Retina (tissue), 1 donor: ENCODE measurements at regions not wholly inside any gene's neighbourhood (a gene's known extent, or its start where the extent isn't known, plus 50 kb on each side); places are given as distances from the start of the nearest gene placed in this dataset.

Source experiments
- DNase-seq: peaks from one replicate; pipeline ENCODE4 v3.0.0-alpha.2; 2016

- no peak for DNase-seq
Measured at GRCh38 chr4:153974452-153974851, 185.6 kb upstream of the SFRP2 start.

GRCh38 chr4:153973942-153974341 lies 185.1 kb upstream of the SFRP2 start:
- no peak for DNase-seq

DNA sequence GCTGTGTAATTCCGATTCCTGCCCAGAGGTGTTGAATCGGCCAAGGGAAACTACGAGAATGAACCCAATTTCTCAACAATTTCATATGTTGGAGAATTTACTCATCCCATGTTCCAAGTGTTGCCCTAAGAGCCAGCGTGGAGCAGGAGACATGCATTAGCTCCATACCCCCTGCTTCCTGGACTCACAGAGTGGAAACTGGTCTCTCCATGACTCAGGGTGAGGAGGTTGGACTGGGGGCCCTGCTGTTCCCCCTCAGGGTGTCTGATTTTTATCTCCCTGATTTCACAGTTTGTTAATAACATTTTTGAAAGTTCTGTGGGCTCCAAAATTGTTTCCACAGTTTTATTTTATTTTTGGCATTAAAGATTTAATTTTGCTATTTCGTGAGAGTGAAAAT lies 183.0 kb upstream of the SFRP2 start:
- no peak for DNase-seq

DNA sequence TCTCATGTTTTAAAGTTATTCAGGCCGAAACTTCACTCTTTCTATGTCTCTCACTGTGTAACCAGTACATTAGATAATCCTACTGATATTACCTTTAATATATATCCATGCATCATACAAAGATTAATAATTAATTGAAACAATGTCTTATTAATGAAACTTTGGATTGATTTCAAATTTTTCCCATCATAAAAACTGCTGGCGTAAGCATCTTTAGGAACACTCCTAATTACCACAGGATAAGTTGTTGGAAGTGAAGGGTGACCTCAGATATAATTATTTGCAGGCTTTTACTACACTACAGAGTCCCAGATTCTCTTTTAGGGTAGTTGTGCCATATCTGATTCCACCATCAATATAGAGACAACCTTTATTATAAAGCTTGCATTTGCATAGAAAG lies 181.3 kb upstream of the SFRP2 start:
- DNase-seq = no peak

GRCh38 chr4:153969542-153969941 lies 180.7 kb upstream of the SFRP2 start:
- no peak for DNase-seq

- no peak for DNase-seq
Measured at GRCh38 chr4:153966641-153967040, 177.8 kb upstream of the SFRP2 start.

DNA sequence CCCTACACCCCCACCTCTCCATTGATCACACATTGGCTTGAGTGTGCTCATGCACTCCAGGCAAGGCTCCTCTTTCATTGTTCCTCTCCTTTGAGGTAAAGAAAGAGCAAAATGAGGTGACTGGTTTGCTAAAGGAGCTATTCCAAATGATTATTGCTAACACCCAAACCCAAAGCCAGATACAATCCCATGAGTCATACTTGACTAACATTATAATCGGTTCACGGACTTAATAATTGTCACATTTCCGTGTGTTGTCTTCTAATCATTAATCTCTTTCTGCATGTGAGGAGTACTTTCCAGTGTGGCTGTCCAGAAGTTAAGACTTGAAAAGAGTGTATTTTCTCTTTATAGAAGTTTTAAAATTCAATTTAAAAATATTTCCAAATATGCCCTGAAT lies 174.3 kb upstream of the SFRP2 start:
- no peak for DNase-seq

DNA sequence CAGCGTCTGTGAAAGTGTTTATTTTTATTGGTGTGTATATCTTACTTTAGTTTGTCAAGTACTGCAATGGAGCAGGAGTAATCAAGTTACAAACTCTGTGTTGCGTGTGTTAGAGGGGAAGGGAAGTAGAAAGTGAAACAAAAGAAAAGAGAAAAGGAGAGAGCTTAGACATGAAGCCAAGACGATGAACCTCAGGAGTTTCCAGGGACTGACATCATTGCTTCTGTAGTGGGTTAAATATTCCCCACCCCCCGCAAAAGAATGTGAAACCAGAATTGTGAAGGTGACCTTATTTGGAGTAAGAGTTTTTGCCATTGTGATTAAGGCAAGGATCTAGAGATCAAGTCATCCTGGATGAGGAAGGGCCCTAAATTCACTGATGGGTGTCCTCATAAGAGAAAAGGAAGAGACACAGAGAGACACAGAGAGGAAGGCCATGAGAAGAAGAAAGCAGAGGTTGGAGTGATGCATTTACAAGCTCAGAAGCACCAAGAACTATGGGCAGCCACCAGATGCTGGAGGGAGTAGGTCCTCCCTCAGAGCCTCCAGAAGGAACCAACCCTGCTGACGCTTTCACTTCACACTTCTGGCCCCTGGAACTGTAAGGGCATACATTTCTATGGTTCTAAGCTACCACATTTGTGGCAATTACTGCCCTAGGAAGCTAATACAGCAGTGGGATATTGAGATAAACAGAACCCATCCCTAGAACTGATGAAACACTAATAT lies 173.6 kb upstream of the SFRP2 start:
- no peak for DNase-seq

DNA sequence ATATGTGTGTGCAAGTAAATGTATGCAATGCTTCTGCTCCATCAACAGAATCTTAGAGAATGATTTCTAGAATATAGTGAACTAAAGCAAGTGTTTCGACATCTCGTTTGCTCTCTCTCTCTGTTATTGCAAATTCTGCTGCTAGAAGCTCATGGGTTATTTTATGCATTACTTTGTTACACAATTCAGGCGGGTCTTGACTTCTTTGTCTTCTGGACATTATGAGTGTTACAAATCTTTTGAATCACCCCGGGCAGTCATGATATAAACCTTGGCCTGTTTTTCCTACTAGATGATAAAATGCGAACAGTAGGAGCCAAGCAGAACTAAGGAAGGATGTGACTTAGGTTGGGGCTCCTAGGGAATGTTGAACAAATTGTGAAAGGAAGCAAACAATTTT lies 166.4 kb upstream of the SFRP2 start:
- DNase-seq = no peak

GRCh38 chr4:153954654-153955053 lies 165.8 kb upstream of the SFRP2 start:
- DNase-seq = no peak

GRCh38 chr4:153950100-153950979 lies 161.5 kb upstream of the SFRP2 start:
- DNase-seq = no peak

GRCh38 chr4:153948041-153948440 lies 159.2 kb upstream of the SFRP2 start:
- DNase-seq = no peak

DNA sequence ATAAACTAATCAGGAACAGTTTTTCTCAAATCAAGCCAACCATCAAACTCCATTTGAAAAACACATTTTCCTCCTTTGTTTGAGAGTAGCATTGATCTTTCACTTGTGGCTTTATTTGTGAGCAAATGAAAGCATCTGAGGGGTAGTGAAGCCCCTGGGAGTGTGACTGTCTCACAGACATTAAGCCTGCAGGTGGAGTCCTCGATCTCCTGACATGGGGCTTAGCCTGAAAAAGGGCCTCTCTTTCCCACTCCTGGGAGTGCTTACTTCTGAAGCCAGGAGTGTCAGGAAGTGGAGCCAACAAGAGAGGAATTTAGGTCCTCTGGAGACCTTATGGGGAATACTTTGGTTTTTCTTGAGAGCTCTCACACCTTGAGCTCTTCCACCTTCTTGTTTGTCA lies 158.2 kb upstream of the SFRP2 start:
- no peak for DNase-seq

DNA sequence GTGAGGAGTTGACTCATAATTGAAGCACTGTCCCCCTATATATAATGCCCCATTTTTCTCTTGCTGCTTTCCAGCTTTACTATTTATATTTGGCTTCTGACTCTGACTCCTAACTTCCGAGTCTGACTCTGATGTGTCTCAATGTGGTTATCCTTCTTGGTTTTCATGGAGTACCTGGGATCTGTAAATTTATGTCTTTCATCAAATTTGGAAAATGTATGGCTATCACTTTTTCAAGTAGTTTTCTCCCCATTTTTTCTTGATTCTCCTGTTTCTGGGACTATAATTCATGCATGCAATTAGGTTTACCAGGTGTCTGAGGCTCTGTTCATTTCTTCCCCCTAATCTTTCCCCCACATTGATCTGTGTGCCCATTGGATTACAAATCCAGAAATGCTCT lies 156.8 kb upstream of the SFRP2 start:
- no peak for DNase-seq

- DNase-seq = no peak
Measured at GRCh38 chr4:153943738-153944415, 155.0 kb upstream of the SFRP2 start.

DNA sequence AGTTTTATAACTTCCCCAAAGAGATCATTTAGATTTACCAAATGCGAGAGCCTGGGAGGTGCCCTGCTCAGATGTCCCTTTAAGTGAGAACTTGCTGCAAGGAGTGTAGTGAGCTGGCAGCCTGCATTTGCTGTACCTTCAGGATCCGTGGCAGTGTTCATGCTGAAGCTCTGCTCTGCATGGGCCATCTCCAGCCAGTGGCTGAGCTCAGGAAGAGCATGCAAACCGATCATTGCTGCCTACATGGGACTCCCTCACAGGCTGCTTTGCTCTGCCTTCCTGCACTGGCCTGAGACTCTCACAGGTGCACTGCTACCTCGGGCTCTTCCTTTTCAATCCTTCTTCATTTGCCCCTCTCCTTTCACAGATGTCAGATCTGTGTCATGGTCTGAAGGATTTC lies 152.0 kb upstream of the SFRP2 start:
- DNase-seq = no peak

GRCh38 chr4:153939570-153939969 lies 150.7 kb upstream of the SFRP2 start:
- DNase-seq = no peak

GRCh38 chr4:153938994-153939393 lies 150.1 kb upstream of the SFRP2 start:
- DNase-seq = no peak

- DNase-seq = no peak
Measured at GRCh38 chr4:153937289-153937688, 148.4 kb upstream of the SFRP2 start.

- no peak for DNase-seq
Measured at GRCh38 chr4:153936121-153936520, 147.2 kb upstream of the SFRP2 start.

DNA sequence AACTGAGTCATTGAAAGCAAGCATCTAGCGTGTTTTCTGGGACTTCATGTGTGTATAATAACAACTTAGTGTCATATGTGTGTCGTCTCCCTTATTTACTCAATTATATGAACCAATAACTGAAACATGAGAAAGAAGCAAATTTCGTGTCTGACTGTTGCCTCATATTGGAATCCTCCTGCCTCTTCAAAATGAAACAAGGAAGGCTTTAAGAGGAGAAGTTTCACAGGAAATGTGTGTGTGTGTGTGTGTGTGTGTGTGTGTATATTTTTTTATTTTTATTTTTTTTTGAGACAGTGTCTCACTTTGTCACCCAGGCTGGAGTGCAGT lies 145.8 kb upstream of the SFRP2 start:
- no peak for DNase-seq

GRCh38 chr4:153933915-153934687 lies 145.2 kb upstream of the SFRP2 start:
- DNase-seq = no peak

DNA sequence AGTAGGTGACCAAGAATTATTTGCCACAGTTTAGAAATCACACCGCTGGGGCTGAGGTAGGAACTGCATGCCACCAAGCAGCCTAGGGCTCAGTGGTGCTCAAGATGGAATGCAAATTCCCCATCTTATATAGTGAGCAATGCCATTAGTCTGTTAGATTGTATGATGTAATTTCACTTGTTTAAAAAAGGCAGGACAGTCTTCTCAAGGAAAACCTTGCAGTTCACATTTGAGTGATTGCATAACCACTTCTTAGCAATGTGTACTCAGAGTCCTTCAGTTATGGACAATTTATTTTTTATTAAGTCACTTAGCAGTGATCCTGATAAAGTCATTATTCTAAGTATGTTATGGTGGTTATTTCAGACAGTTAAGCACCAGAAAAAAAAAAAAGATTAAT lies 142.9 kb upstream of the SFRP2 start:
- no peak for DNase-seq
